GM18502 (cell line): ENCODE measurements at regions not wholly inside any gene's neighbourhood (a gene's known extent, or its start where the extent isn't known, plus 50 kb on each side); places are given as distances from the start of the nearest gene placed in this dataset.

Source experiments
- ATAC-seq: cut with Tn5 transposase; IDR thresholded peaks from one replicate; pipeline ENCODE4 v1.9.1; 2021; ENCODE audit warnings: mild to moderate bottlenecking; ENCODE audit not compliant: unreplicated experiment, poor library complexity

DNA sequence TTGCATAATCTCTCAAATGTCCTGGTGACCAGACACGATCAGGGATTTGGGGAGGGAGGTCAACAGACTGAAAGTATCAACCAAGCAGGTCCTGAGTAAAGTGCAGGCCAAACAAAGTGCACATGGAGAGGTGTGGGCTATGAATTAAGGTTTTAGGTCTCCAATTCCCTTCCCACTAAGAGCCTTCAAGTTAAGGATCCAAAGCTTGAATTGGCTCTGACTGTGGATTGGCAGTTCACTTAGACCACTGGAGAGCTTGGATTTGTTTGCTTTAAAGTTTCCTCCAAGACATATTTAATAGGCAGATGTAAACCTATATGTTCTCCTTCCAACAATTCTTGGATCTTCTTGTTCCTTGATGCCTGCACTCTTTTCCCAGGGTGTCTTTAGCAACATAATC is 129.6 kb upstream of the IGF1 start:
- ATAC-seq = no peak

DNA sequence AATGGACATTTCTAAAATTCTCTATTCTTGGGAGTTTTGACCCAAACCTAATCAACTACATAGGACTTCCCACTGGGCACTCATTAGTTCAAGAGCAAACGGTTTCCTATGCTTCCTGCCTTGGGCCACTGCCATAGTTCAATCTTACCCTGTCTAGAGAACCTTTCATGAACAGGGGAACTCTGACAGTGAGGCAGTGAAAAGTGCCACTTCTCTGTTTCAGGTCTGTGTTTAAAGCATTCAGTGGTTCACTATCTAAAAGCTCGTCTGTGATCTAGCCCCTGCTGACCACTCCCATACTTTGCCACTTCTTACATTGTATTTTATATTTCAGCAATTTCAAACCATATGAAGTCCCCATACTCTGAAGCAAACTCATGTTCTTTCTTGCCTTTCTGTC is 122.7 kb upstream of the IGF1 start:
- no peak for ATAC-seq

DNA sequence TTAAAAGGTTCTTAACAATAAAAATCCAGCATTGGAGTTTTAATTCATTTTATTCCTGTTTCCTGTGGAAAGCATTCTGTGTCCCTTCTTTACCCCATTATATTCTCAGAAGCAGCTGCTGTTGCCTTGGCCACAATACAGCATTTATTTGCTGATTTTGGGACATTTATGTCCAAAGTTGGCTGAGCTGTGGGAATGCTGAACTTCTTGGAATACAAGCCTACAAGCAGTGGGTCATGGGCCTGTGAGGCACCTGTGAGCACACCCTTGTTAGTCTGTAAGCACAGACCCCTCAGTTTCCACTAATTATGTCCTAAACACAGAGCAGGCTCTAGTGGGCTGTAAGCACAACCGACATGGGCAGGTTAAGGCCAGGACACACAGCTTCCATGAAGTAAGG is 122.2 kb upstream of the IGF1 start:
- no peak for ATAC-seq

DNA sequence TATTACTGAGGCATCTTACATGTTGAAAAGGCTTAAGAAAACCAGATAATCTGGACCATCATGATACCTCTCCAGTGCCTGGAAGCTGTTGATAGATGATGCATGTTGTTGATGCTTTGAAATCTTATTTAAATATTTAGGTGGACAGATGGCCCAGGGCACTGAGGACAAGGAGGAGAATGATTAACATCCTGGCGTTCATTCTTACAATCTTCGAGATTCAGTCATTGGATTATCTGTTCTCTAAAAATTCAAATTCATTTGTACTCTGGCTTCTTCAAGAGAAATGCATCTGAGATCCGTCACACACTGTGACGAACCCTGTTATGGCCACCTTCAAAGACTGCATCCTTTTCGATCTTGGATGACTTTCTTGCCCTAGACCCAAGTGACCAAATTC is 121.3 kb upstream of the IGF1 start:
- ATAC-seq = no peak

DNA sequence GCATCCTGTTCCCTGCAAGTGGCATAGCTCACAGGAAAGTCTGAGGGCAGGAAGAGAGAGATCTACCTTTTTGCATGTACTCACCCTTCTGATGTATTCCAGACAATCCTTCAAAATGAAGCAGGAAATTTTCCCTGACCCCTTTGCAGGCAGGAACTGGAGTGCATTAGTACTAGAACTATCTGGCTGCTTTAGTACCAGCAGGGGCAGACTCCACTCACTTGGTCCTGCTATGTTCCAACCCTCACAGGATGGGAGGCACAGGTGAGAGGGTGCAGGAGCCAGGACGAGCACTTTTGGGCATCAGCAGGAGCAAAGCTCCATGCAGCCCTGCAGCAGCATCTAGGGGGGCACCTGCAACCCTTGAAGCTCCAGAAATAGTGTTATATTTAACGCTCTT is 116.3 kb upstream of the IGF1 start:
- no peak for ATAC-seq

DNA sequence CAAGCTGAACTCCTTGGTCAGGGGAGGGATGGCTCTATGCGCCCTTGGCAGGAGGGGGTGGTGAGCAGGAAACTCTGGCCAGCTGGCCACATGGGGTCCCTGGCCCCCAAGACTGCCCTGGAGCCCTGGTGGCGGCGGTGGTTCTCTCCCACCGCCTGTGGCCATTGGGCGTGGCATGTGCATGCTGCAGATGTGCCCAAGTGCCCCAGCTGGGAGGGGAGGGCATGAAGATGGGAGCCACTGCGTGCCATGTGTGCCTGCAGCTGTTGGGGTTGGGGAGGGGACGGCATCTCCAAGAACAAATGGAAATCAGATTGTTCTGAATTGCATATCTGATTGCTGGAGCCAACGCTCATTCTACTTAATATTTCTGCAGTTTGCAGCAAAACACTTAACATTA is 115.7 kb upstream of the IGF1 start:
- no peak for ATAC-seq

DNA sequence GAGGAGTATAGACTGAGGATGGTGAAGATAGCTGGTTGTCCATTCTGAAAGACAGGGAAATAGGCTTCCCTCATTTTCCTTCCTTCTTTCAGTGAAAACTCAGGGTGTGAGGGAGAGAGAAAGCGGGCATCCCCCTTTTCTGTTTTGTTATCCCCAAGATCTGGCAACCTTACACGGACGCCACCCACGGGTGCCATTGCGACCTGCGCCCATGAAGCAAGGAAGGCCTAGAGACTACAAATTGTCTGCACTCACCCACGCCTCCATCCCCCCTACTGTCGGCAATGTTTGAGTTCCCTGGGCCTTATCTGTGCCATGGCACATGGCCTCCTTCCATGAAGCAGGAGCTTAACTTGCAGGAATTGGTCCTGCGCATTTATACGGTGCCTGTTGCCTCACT is 115.0 kb upstream of the IGF1 start:
- no peak for ATAC-seq

DNA sequence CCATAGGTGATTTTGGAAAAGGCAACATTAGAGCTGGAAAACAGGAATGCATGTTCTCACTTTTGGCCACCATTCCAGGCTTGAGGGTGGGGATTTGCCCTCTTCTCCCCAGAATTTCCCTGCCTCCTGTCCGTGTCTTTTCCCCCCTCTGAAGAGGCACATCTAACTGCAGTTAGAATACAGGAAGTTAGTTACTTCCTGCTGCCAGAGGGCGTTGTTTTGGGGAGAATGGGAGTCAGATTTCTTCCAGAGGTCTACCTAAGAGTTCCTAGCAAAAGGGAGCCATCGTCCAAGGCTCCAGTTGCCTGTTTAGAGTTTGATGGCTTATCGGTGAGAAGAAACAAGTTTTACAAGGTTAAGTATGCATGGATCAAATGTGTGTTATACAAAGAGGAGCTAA is 112.8 kb upstream of the IGF1 start:
- no peak for ATAC-seq

DNA sequence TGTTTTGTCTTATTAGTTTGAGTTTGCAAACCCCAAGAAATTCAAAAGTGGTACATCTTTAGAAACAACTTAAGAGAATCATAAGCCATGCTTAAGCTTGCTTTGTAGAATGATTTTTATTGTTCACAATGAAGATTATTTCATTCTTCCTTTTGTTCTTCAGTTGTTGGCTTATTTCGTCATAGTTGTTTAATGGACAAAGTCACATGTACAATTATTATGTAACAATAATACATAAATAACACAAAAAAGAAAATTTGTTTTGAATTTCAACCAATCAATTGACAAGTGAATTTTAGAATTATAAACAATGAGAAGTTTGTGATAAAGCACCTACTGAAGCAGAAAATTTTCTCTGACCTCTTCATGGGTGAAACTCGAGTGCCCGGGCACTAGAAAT is 111.8 kb upstream of the IGF1 start:
- ATAC-seq = no peak

DNA sequence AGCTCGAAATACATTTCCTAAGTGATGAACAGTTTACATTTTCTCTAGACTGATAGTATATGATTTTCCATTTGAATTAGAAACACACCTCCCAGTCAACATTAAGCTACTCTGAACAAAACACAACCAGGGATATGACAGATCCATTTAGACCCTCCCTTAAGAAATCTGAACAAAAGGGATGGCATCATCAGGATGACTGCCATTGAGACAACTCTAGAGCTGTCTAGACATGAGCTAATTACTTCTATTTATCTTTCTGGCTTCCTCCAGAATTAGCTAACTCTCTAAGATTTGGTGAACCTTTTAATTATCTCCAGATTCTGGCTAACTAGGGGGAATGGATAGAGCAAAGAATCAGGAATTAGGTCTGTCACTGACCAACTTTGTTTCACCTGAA is 92.9 kb upstream of the IGF1 start:
- ATAC-seq = no peak

DNA sequence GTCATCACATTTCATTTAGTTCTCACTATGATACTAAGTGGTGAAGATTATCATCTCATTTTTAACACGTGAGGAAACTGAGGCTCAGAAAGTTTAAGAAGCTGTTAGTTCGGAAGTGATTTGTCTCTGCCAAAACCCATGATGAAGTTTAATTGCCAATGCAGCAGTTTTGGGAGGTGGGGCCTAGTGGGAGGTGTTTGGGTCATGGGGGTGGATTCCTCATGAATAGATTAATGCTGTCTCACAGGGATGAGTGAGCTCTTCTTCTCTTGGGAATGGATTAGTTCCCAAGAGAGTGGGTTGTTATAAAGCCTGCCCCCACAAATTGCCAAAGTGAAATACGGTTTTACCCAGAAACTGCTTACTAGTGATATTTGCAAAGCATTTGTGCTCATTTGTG is 91.5 kb upstream of the IGF1 start:
- ATAC-seq = no peak

DNA sequence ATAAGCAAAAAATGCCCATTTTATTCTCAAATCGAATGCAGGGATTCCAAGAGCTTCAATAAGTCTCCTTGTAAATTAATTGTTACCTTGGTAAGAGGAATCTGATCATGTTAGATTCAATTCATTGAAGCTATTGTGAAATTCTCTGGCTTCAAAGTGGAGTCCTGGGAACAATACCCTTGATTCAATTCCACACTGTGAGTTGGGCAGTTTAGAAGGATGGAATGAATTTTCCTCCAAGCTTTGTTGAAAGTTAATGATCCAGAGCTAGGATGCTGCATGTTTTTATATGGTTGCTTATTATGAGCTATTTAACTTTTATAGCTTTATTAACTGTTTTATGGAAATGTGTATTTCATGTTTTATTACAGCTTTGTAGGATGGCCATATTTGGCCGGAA is 89.9 kb upstream of the IGF1 start:
- ATAC-seq = no peak

DNA sequence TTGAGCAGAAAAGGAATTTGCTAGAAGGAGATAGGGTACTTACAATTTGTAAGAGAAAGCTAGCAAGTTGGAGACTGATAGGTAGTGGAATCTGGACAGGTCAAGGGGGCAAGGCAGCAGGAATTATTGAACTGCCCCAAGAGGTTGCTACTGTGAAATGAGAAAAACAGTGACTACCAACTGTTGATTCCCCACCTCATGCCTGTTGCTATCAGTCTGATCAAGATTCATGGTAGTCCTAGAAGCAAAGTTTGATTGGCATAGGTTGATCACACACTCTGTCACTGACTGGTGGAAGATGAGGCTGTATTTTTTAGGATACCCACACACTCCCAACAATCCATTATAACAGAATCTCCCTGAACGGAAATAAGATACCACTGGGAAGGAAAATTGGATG is 89.4 kb upstream of the IGF1 start:
- no peak for ATAC-seq

DNA sequence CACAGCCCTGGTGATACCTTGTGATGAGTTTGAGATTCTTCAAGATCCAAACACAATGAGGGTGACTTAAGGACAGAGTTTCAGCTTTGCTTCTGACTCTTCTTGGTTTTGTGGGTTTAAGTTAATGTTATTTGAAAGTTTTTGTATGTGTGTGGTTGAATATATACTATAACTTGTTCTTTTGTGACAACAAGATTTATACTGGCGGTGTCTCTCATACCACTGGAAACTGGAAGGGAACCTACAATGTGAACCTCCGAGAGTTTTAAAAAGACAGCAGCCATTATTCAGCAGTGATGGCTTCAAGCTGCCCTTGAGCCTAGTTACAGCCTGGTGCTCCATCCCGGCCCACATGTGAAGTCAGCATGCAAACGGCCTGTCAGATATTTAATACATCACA is 87.9 kb upstream of the IGF1 start:
- no peak for ATAC-seq

DNA sequence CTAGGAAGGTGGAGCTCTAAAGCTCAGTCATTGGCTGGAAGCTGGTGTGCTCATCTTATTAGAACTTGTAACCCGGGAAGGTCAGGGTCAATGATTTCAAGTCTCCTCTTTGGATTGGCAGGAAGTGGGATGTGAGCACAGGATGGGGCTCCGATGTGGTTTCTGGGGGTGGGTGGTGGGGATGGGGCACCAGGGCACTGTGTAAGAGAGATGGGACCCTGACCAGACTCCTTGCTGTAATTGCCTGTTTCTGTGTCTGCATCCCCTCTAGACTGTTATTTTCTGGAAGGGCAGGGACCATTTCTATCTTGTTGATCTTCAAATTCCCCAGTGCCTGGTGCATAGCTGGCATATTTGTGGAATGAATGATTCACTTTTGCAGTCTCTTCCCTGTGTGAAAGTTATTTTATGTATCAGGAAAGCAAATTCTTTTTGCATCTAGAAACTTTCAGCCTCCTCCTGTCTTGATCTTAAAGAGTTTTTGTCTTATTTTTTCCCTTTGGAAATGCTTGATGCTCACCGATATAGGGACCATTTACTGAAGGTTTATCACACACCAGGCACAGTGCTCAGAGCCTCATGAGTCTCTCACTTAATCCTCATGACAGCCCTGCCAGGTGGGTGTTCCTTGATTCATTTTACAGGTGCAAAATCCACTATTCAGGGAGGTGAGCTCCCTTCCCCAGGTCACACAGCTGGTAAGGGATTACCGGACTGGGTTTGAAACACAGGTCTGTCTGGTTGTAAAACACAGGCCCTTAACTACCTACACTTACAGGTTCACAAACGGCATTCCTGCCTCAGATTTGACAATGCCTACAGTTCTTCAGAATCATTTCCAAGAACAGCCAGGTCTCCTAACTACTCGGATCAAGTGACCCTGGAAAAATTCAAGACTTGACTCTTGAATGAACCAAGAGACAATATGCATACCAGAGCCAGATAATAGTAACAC is 86.9 kb upstream of the IGF1 start:
- no peak for ATAC-seq

DNA sequence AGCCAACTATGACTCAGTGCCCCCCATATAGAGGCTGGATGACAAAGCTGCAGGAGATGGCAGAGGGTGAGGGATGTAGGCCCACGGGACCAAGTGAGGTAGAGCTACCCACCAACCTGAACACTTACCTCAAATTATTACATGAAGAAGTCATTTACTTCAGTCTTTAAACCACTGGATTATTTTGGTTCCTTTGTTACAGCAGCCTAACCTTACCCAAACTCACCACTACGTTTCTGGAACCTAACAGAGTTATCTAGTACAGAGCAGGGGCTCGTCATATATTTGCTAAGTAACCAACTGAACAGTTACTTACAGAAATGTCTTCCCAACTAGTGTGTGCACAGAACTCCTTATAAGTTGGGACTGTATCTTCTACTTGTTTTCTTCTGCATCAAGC is 85.2 kb upstream of the IGF1 start:
- ATAC-seq = no peak

DNA sequence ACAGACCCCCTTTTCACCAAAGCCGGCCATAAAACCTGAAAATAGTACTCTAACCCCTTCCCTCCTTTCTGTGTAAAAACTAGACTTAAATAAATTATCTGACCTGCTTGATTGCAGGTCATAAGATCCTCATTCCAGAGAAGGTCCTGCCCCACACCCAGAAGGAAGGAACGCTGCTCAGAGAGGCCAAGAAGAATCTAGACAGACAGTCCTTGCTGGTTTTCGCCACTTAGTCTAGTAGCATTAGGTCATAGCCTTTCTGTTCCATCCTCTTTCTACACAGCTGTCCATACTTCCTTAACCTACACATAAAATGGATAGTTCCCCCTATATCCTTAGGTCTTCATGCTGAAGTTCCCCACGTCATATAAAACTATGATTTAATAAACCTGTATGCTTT is 83.7 kb upstream of the IGF1 start:
- no peak for ATAC-seq

DNA sequence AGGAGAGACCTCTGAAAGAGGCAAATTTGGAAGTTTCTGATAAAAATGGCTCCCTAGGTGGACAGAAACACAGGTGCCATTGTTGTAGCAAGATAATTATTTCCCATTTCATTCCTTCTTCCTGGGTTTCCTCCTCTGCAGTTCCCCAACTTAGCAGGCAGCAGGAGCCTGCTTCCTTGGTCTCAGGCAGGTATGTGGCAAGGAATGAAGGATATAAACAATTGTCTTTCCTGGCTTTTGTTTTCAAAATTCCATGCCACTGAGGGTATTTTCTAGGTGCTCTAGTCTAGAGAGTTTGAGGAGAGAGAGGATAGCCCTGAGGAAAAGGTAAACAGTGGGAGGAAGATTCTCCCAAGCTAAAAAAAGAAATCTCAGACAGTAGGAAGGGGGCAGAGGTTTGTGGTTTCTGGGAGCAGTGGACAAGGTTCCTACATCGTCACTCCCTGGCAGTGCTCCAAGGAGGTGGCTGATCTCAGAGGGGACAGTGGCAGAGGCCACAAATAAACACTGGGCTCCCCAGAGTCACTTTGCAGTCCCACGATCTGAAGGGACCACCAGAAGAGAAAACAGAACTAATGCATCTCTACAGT is 82.6 kb upstream of the IGF1 start:
- ATAC-seq = no peak

DNA sequence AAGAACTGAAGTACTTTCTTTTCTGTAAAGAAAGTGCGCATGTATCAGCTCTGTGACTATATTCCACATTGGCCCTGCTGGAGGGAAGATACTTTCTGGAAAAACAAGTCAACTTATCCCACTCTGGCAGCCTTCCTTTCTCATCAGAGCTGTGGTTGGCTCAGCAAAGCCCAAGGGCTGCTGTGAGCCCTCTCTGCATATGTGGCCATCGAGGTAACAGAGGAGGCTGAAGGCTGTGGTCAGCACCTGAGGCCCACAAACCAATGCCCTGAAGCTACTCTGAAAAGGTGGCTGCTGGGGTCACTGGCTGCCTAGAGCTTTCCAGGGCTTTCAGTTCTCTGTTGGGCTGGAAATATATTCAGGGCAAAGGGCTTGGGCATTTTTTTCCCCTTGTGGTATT is 70.8 kb upstream of the IGF1 start:
- no peak for ATAC-seq

DNA sequence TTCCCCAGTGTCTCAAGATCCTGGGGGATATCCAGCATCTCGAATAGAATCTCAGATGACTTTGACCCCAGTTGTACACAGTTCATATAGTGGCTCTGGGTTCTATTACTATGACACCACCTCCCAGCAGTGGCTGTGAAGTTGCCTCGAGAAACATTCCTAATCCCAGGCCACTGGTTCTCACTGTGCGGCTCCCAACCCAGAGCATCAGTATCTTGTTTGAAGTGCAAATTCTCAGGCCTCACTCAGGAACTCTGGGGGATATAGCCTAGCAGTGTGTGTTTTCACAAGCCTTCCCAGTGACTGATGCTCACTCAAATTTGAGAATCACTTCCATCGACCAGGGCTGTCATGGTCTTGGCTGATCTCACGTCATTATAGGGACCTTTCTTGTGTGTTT is 69.3 kb upstream of the IGF1 start:
- ATAC-seq = no peak

DNA sequence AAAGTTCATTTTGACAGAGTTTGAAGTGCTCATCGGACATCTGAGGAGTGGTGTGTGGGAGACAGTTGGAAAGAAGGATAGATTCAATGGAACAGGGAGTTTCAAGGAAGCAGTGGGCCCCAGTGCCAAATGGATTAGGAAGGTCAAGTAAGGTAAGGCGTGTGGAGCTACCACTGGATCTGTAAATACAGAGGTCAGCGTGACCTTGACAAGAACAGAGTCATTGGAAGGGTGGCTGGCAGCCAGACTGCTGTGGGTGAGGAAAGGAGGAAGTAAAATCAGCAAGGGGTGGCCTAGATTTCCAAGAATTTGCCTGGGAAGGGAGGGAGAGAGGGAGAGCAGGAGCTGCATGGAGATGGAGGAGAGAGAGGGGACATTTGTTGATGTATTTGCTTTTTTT is 68.2 kb upstream of the IGF1 start:
- no peak for ATAC-seq
